Uterus (tissue), 2 donors: ENCODE measurements at regions not wholly inside any gene's neighbourhood (a gene's known extent, or its start where the extent isn't known, plus 50 kb on each side); places are given as distances from the start of the nearest gene placed in this dataset.

Source experiments
- POLR2A ChIP-seq, 2 donors: fragments of 450-650 bp; IDR thresholded peaks; one replicate each; pipeline ENCODE4 v1.6.1; 2016; ENCODE audit warnings: antibody characterized with exemption in 2 of 2, mild to moderate bottlenecking in 1 of 2, moderate library complexity in 1 of 2
- TF ChIP-seq, protein P1 (sequence below), 4 experiments: fragments of 200-600 bp in 2 of 4; fragments of 450-650 bp in 2 of 4; sonication (generic) in 2 of 4; IDR thresholded peaks; one replicate each; pipeline ENCODE4 v1.5.1; 2016 to 2019; ENCODE audit warnings: antibody characterized with exemption in 4 of 4, mild to moderate bottlenecking in 2 of 4, moderate library complexity in 1 of 4

DNA sequence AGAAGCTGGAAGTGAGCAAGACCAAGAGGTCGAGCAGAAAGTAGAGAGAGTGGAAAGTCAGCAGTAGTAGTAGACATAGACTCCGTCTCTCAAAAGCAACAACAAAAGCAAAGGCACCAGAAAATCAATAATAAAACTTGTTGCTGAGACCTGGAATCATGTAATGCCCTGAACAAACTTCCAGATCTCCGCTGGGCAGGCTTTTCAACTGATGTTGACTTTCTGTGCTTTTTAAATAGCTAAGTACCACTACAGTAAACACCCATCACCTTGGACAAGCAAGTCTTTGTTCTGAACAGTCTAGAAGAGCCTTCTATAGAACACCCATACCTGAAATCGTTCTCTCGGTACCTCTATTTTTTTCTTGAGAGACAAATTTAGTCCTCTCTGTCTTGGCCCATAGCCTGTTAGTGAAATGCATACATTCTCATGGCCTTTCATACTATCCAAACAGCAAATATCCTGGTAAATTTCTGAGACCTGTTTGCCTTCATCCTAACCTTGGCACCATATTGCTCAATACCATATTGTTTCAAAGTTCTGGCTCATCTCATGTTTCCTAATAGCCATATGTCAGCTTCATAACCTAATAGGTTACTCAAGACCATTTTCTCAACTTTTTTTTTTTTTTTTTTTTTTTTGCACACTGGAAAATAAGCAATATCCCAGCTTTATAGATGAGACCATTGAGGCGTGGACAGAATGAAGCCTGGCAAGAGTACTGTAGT is 200.6 kb upstream of the RBPJ start:
- TF ChIP-seq, protein P1, sequence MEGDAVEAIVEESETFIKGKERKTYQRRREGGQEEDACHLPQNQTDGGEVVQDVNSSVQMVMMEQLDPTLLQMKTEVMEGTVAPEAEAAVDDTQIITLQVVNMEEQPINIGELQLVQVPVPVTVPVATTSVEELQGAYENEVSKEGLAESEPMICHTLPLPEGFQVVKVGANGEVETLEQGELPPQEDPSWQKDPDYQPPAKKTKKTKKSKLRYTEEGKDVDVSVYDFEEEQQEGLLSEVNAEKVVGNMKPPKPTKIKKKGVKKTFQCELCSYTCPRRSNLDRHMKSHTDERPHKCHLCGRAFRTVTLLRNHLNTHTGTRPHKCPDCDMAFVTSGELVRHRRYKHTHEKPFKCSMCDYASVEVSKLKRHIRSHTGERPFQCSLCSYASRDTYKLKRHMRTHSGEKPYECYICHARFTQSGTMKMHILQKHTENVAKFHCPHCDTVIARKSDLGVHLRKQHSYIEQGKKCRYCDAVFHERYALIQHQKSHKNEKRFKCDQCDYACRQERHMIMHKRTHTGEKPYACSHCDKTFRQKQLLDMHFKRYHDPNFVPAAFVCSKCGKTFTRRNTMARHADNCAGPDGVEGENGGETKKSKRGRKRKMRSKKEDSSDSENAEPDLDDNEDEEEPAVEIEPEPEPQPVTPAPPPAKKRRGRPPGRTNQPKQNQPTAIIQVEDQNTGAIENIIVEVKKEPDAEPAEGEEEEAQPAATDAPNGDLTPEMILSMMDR (IDR thresholded peaks at IDR 0.05) = no peak
- no peak for TF ChIP-seq POLR2A (IDR thresholded peaks at IDR 0.05)
